Chondrocyte (in vitro differentiated cells): ENCODE measurements at regions not wholly inside any gene's neighbourhood (a gene's known extent, or its start where the extent isn't known, plus 50 kb on each side); places are given as distances from the start of the nearest gene placed in this dataset.

ENCODE experiments used
- DNase-seq: peaks from one replicate; pipeline ENCODE4 v3.0.0; 2021; ENCODE audit warnings: mixed read lengths, low spot score
- H3K27ac Mint-ChIP-seq: one replicate; pipeline ENCODE4 v1.8.0; 2021; ENCODE audit warnings: mild to moderate bottlenecking, moderate library complexity, mixed read lengths; ENCODE audit not compliant: unreplicated experiment
- H3K27me3 Mint-ChIP-seq: 2 replicates; pipeline ENCODE4 v1.8.0; 2021; ENCODE audit warnings: low read depth, mixed read lengths
- H3K36me3 Mint-ChIP-seq: 2 replicates; pipeline ENCODE4 v1.8.0; 2021; ENCODE audit warnings: low read depth, mixed read lengths
- H3K4me1 Mint-ChIP-seq: 2 replicates; pipeline ENCODE4 v1.8.0; 2021; ENCODE audit warnings: low read depth, mild to moderate bottlenecking, mixed read lengths
- H3K4me3 Mint-ChIP-seq: one replicate; pipeline ENCODE4 v1.8.0; 2021; ENCODE audit warnings: mild to moderate bottlenecking, moderate library complexity, mixed read lengths; ENCODE audit not compliant: unreplicated experiment
- H3K9me3 Mint-ChIP-seq: 2 replicates; pipeline ENCODE4 v1.8.0; 2021; ENCODE audit warnings: low read depth, mixed read lengths
- CTCF ChIP-seq: fragments of 200-600 bp; sonication (generic); IDR thresholded peaks from 2 replicates; pipeline ENCODE4 v1.5.0; 2021; ENCODE audit warnings: antibody characterized with exemption, mild to moderate bottlenecking, moderate library complexity

GRCh38 chr9:30507166-30507565 is 1877.3 kb upstream of the ACO1 start:
- H3K9me3 Mint-ChIP-seq = no peaks in the 10 kb centered on the region
- H3K27me3 Mint-ChIP-seq = no peaks in the 10 kb centered on the region
- H3K4me3 Mint-ChIP-seq = no peak overlapping the region
- H3K4me1 Mint-ChIP-seq = no peaks in the 10 kb centered on the region
- H3K36me3 Mint-ChIP-seq = no peaks in the 10 kb centered on the region
- DNase-seq = no peak
- H3K27ac Mint-ChIP-seq = no peak overlapping the region
- no peak for TF ChIP-seq CTCF

DNA sequence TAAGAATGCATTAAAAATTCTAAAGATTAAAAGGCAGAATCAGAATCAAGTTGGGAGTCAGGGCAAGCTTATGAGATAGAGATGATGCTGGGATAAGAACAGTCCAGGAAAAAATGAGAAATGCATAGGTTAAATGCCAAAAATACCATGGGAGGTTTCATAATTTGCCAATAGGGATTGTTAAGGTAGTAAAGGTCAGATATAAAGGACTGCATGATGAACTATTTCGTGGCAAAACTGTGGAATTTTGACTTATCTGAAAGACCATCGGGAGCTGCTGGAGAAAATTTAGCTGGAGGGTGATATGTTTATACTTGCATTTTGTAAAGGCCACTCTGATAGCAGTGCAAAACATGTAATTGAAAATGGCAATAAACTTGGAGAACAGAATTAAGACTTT is 1872.8 kb upstream of the ACO1 start:
- TF ChIP-seq CTCF = no peak
- H3K4me1 Mint-ChIP-seq = no peaks in the 10 kb centered on the region
- H3K9me3 Mint-ChIP-seq = peaks cover 3% of the 10 kb centered on the region
- H3K4me3 Mint-ChIP-seq = no peak overlapping the region
- H3K27me3 Mint-ChIP-seq = no peaks in the 10 kb centered on the region
- H3K27ac Mint-ChIP-seq = no peak overlapping the region
- H3K36me3 Mint-ChIP-seq = no peaks in the 10 kb centered on the region
- DNase-seq = no peak

- no peak for TF ChIP-seq CTCF
- no peaks in the 10 kb centered on the region for H3K9me3 Mint-ChIP-seq
- DNase-seq = no peak
- no peaks in the 10 kb centered on the region for H3K4me1 Mint-ChIP-seq
- H3K27me3 Mint-ChIP-seq = peaks cover 2% of the 10 kb centered on the region
- no peak overlapping the region for H3K4me3 Mint-ChIP-seq
- no peaks in the 10 kb centered on the region for H3K36me3 Mint-ChIP-seq
- H3K27ac Mint-ChIP-seq = no peak overlapping the region
Measured at GRCh38 chr9:30519166-30519565, 1865.3 kb upstream of the ACO1 start.

- Mint-ChIP-seq H3K27me3 (peaks cover 2% of the 10 kb centered on the region), H3K9me3 (no peaks in the 10 kb centered on the region), H3K36me3 (no peaks in the 10 kb centered on the region), H3K4me3 (no peak overlapping the region), H3K4me1 (no peaks in the 10 kb centered on the region), H3K27ac (no peak overlapping the region)
- no peak for TF ChIP-seq CTCF
- no peak for DNase-seq
Measured at GRCh38 chr9:30519756-30520155, 1864.7 kb upstream of the ACO1 start.

DNA sequence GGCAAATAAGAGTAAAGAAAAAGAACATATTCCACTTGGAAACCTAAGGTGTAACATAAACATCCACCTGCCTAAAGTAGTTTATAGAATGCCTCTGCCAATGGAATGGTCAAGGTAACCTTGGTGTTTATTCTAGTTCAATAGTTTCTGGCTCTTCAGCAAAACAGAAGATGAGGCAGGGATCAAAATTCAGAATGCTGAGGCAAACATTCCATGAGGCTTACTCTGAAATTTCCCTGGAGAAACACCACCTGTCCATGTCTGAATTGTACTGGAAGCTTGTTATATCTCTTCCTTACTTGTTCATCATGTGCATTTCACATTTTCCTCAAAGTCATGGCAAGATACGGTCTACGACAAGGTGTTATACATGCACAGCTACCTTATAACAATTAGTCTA is 1862.4 kb upstream of the ACO1 start:
- Mint-ChIP-seq H3K9me3 (no peaks in the 10 kb centered on the region), H3K27ac (no peak overlapping the region), H3K4me1 (no peaks in the 10 kb centered on the region), H3K36me3 (no peaks in the 10 kb centered on the region), H3K4me3 (no peak overlapping the region), H3K27me3 (peaks cover 9% of the 10 kb centered on the region)
- DNase-seq = no peak
- TF ChIP-seq CTCF = no peak
